ENCODE measurements at regions not wholly inside any gene's neighbourhood (a gene's known extent, or its start where the extent isn't known, plus 50 kb on each side); places are given as distances from the start of the nearest gene placed in this dataset.

- TF ChIP-seq MAX (IDR thresholded peaks at IDR 0.05; ENCODE audit: low read depth, low read length) (no peak), CTCF (IDR thresholded peaks at IDR 0.05; ENCODE audit: low read depth, low read length) (no peak), POLR2A (IDR thresholded peaks at IDR 0.05; ENCODE audit: extremely low read depth, insufficient read length) (no peak)
These were observed 741.0 kb upstream of the KLHL1 start for GRCh38 chr13:70849222-70849621.

Data from NB4 (cell line).